Fibroblast of the aortic adventitia (primary cell): ENCODE measurements at regions not wholly inside any gene's neighbourhood (a gene's known extent, or its start where the extent isn't known, plus 50 kb on each side); places are given as distances from the start of the nearest gene placed in this dataset.

Experiments used
- DNase-seq: peaks from one replicate; pipeline ENCODE4 v3.0.0-alpha.2; 2010; ENCODE audit warnings: low read depth
- H3K4me3 ChIP-seq: 2 replicates; pipeline ENCODE4 v1.5.1; 2011; ENCODE audit warnings: low read depth, mild to moderate bottlenecking, control low read depth, low read length, moderate library complexity
- CTCF ChIP-seq: IDR thresholded peaks from 2 replicates; pipeline ENCODE4 v1.5.1; 2011; ENCODE audit warnings: mild to moderate bottlenecking, low read length, control low read depth, inconsistent platforms; ENCODE audit not compliant: insufficient read depth

- H3K4me3 ChIP-seq = no peak overlapping the region
- no peak for DNase-seq
- TF ChIP-seq CTCF = no peak
These were observed 211.0 kb upstream of the ZNF536 start for GRCh38 chr19:30161021-30161655.

GRCh38 chr19:30161770-30162169, 210.4 kb upstream of the ZNF536 start:
- H3K4me3 ChIP-seq = no peak overlapping the region
- no peak for TF ChIP-seq CTCF
- DNase-seq = no peak

GRCh38 chr19:30162718-30163117, 209.5 kb upstream of the ZNF536 start:
- TF ChIP-seq CTCF = no peak
- no peak for DNase-seq
- no peak overlapping the region for H3K4me3 ChIP-seq

- no peak for DNase-seq
- TF ChIP-seq CTCF = no peak
These were observed 208.5 kb upstream of the ZNF536 start for GRCh38 chr19:30163663-30164062.

GRCh38 chr19:30165228-30165813, 206.9 kb upstream of the ZNF536 start:
- no peak overlapping the region for H3K4me3 ChIP-seq
- no peak for DNase-seq
- TF ChIP-seq CTCF = no peak

More at GRCh38 chr19:30163663-30164062, 208.5 kb upstream of the ZNF536 start:
- H3K4me3 ChIP-seq = no peak overlapping the region

GRCh38 chr19:30167206-30167868, 204.8 kb upstream of the ZNF536 start:
- no peak for DNase-seq
- TF ChIP-seq CTCF = no peak
- no peak overlapping the region for H3K4me3 ChIP-seq
